Suppressor macrophage treated with lipopolysaccharide for 1 hour (primary cell): ENCODE measurements at regions not wholly inside any gene's neighbourhood (a gene's known extent, or its start where the extent isn't known, plus 50 kb on each side); places are given as distances from the start of the nearest gene placed in this dataset.
A peak's percentile ranks its signal among the peaks of the same experiment; 100 is the strongest.

Experiments
- DNase-seq, 3 donors: peaks; one replicate each; pipeline ENCODE4 v3.0.0-alpha.2; 2020 to 2022

DNA sequence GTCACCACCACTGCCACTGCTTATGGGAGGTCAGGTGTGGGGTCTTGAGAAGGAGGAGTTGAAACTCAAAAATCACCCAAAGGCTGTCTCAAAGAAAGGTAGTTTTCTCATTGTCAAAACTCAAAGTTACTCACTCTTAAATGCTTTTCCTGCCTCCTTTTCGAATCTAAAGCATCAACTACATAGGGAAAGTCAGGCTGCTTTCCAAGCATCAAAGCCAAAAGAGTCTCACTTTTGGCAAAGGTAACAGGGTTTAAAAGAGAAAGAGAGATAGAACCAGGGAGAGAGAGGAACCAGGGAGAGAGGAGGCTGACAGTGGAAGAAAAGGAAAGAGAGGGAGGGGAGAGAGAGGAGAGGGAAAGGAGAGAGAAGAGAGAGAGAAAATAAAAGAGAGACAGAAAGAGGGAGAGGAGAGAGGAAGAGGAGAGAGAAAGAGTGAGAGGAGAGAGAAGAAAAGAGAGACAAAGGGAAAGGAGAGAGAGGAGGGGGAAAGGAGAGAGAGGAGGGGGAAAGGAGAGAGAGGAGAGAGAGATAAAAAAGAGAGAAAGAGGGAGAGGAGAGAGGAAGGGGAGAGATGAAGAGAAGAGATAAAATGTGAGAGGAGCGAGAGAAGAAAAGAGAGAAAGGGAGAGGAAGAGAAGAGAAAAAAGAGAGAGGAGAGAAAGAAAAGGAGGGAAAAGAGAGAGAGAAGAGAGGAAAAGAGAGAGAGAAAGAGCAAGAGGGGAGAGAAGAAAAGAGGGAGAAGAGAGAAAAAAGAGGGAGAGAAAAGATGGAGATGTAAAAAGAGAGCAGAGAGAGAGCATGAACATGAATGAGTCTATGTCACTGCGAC is 262.0 kb upstream of the TSHZ3 start:
- no peak for DNase-seq

DNA sequence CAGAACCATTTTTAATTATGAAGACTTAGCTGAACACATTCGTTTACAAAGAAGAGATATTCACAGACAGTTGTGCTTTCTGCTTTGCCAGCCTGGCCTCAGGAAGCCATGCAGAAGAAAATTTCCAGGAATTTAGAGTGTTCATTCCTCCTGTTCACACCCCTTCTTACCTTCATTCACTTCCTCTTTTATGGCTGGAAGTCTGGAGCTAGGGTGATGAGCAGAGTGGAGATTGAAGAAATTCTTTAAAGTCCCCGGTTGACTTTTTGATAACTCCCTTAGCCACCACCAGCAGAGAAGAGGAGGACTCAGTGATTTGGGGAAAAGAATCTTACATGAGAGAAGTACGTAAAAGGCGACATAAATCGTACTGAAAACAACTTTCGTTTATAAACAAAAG is 263.6 kb upstream of the TSHZ3 start:
- DNase-seq = no peak

GRCh38 chr19:31613683-31614219 is 264.5 kb upstream of the TSHZ3 start:
- no peak for DNase-seq

GRCh38 chr19:31616031-31616430 is 266.8 kb upstream of the TSHZ3 start:
- DNase-seq = no peak

- DNase-seq = no peak
These were observed 267.9 kb upstream of the TSHZ3 start for GRCh38 chr19:31617010-31617585.

DNA sequence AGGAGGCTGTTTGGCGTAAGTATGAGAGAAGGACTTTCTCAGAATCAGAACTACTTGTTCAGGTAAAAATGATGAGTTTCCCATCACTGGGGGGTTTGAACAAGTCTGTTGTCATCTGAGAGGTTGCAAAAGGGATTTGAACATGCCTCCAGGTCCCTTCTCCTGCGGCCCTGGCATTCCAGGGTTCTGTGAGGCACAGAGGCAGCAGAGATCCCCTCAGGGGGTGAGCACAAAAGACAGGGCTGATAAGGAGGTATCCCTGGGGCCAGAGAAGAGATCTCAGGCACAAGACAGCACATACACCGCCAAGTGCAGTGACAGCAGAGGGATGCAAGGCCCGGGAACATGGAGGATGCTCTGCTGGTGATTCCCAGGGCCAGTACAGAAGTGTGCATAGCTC is 275.8 kb upstream of the TSHZ3 start:
- no peak for DNase-seq

GRCh38 chr19:31625575-31625974 is 276.3 kb upstream of the TSHZ3 start:
- DNase-seq = no peak

DNA sequence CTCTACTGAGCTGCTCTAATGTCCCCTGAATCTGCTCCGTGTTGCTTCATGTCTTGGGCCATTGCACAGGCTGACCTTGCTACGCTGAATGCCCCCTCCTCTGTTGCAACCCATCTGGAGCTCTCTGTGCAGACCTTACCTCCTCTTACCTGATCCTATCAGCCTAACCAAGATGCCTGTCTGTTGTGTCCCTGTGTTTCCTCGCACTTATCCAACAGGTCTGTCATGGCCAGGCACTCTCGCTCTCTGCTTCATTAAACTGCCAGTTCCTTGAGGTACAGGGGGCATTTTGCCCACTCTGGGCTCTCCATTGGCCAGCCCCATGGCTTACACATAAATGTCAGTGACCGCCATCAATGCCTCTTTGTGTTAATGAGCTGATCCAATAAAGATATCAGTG is 277.7 kb upstream of the TSHZ3 start:
- no peak for DNase-seq

GRCh38 chr19:31627620-31628365 is 278.6 kb upstream of the TSHZ3 start:
- DNase-seq = no peak

GRCh38 chr19:31629579-31630363 is 280.5 kb upstream of the TSHZ3 start:
- no peak for DNase-seq

DNA sequence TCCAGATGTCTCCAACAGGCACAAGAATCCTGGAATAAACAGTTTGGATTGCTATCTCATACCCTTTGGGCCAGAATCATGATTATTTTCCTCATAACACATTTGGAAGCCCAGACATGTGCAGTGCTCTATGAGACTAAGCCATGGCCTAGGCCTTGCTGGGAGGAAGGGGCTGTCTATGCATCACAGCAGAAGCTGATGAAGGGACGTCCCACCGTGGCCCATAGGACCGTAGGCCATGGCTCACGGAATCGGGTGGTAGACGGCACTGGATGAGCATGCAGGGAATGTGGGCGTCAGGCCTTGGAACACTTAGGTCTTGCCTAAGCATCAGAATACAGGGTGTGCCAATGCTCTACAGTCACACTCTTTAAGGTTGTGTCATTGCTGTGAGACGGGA is 283.8 kb upstream of the TSHZ3 start:
- no peak for DNase-seq

- peak in 2 of 3 donors; percentile 0 to 3 for DNase-seq
These were observed 290.1 kb upstream of the TSHZ3 start for GRCh38 chr19:31639306-31639705.

DNA sequence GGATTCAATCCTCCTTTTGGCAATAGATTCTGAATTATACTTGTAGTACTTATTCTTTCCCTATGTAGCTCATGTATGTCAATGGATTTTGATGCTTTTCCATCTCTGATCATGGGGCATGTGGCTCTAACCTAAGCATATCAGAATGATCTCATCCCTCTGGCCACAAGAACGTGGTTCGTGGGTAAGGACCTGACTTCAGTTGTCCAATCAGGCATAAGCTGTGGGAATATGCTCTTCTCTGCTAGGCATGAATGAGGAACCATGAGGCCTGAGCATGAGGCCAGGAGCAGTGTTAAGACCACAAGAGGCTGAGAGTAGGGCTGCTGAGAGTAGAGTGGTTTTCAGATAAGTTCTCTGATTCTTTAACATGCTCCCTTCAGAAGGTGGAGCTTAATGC is 292.4 kb upstream of the TSHZ3 start:
- DNase-seq = no peak

DNA sequence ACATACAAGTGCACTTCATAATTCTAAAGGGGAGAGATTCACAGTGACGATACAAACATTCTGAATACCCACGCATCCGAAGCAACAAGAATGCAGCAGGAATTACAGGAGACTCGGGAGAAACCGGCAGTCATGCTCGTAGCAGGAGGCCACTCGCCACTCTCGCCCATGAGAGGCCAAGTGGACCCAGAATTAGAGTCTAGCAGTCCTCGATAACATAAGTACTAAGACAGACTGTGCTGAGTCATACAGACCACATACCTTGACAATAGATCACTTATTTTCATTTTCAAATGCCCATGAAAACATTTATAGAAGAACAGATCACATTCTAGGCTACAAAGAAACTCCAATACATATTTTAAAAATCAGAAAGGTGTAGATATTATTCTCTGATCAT is 299.1 kb upstream of the TSHZ3 start:
- no peak for DNase-seq

DNA sequence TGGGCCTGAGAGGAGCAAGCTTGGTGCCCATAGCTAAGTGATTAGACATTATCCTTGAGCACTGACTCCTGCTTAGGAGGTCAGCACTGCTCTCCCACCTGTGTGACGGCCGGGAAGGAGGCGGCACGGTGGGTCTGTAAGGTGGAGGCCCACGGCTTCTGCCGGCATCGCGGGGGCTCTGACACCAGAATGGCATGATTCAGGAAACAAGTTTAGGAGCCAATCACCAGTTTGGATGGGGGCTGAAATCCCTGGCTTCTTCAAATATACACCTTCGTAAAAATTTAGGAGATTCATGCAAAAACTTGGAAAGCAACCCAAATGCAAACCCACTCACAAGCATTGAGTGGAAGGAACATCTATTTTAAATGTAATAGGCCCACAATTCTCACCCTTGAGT is 307.3 kb upstream of the TSHZ3 start:
- DNase-seq = no peak

DNA sequence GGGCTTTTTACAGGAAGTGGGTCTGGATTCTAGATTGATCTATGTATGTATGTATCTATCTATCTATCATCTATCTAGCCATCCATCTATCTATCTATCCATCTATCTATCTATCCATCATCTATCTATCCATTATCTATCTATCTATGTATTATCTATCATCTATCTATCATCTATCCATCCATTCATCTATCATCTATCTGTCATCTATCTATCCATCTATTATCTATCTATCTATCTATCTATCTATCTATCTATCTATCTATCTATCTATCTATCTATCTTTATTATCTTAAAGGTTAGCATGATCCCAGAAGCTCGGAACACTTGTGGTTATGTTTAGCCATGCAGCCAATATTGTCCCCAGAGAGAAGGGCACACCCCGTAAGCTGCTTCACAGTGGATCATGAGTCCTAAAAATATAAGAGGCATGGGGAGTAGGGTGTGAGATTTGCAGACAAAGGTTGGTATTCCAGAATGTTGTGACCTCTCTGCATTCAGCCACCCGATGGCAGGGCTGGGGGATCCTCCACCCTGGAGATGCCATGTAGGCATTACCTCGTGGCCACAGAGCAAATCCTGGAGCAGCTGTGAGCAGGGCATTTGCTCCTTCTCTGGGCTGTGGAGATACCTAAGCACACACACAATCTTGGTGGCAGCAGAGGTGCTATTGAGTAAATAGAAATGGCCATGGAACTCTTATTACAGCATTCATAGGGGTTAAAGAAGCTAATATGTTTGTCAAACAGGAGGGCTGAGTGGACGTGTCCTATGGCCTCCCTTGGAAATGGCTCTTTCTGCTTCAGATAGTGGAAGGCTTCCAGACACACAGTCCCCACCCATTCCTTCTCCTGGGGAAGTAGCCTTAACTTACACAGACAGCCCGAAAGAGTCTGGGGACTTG is 310.0 kb upstream of the TSHZ3 start:
- DNase-seq = no peak

DNA sequence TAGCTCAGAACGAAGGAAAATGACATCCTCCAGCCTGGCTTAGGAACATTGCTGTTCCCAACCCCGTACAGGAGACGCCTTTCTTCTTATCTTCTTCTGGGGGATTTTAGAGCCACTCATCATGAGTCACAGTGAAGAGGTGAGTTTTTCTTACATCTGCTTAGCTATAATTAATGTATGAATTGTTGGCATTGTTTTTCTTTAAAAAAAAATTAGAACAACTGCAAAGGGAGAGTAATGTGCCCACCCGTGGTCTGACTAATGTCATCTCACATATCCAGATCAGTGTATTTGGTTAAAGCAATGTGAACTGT is 310.6 kb upstream of the TSHZ3 start:
- no peak for DNase-seq

- DNase-seq = no peak
These were observed 314.9 kb upstream of the TSHZ3 start for GRCh38 chr19:31664096-31664495.

DNA sequence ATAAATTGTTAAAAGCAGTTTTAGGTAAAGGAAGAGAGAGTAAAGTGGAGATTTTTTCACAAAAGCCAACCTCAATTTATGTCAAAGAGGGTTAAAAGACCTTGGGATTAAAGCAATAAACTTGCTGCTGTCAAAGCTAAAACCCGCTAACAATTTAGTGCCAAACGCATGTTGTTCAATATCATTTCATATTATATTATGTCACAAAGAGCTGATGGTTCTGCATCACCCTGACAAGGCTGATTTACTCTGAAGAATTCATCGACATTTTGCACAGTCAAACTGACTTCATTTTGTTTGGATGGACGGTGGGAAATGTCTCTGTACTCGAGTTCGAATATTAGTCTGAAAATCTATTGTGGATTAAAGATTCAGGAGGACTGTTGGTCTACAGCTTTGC is 315.8 kb upstream of the TSHZ3 start:
- no peak for DNase-seq

- no peak for DNase-seq
These were observed 316.9 kb upstream of the TSHZ3 start for GRCh38 chr19:31666126-31666525.

GRCh38 chr19:31667106-31667505 is 317.9 kb upstream of the TSHZ3 start:
- DNase-seq = no peak

DNA sequence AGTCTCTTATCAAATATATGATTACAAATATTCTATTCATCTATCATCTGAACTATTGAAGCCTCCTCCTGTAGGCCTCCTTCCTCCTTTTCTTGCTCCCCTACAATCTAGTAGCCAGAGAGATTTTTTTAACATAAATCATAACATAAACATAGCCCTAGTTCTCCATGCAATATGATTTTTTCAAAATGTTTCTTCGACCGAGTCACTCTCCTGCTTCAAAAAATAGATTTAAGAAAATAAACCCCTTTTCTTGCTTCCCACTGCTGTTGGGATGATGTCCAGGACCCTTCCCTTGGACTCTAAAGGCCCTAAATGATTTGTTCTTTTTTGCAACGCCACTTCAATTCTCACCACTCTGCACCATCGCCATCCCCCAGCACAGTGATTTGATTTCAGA is 319.7 kb upstream of the TSHZ3 start:
- DNase-seq = no peak
